GM10266 (cell line): ENCODE measurements at regions not wholly inside any gene's neighbourhood (a gene's known extent, or its start where the extent isn't known, plus 50 kb on each side); places are given as distances from the start of the nearest gene placed in this dataset.

Source experiments
- DNase-seq: peaks from one replicate; pipeline ENCODE4 v3.0.0; 2012; ENCODE audit errors: extremely low spot score
- TF ChIP-seq, protein P1 (sequence below): IDR thresholded peaks from 2 replicates; pipeline ENCODE4 v1.5.1; 2012; ENCODE audit warnings: mild to moderate bottlenecking, low read depth; ENCODE audit not compliant: control insufficient read depth, insufficient read depth; ENCODE audit errors: missing control alignments

- no peak for DNase-seq
- TF ChIP-seq, protein P1, sequence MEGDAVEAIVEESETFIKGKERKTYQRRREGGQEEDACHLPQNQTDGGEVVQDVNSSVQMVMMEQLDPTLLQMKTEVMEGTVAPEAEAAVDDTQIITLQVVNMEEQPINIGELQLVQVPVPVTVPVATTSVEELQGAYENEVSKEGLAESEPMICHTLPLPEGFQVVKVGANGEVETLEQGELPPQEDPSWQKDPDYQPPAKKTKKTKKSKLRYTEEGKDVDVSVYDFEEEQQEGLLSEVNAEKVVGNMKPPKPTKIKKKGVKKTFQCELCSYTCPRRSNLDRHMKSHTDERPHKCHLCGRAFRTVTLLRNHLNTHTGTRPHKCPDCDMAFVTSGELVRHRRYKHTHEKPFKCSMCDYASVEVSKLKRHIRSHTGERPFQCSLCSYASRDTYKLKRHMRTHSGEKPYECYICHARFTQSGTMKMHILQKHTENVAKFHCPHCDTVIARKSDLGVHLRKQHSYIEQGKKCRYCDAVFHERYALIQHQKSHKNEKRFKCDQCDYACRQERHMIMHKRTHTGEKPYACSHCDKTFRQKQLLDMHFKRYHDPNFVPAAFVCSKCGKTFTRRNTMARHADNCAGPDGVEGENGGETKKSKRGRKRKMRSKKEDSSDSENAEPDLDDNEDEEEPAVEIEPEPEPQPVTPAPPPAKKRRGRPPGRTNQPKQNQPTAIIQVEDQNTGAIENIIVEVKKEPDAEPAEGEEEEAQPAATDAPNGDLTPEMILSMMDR: no peak
These were observed 215.6 kb upstream of the CHRM2 start for GRCh38 chr7:136652635-136653370.

DNA sequence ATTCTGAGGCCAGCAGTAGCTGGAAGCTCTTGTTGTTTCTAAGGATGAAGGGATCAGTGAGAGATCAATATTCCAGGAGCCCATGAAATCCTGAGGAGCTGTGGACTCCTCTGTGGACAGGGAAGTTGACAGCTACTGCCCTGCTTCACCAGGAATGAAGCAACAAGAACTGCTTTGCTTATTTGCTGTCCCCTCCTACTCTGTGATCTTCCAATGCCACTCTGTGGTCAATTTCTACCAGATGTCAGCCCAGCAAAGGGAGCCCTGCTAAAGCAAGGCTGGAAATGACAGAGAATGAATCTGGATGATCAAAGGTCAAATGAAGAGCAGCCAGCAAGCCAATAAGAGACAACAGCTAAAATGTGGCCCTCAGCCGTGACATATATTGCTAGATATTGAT is 227.5 kb upstream of the CHRM2 start:
- no peak for DNase-seq
- TF ChIP-seq, protein P1: no peak

GRCh38 chr7:136637813-136638212 is 230.6 kb upstream of the CHRM2 start:
- TF ChIP-seq, protein P1: no peak
- no peak for DNase-seq

DNA sequence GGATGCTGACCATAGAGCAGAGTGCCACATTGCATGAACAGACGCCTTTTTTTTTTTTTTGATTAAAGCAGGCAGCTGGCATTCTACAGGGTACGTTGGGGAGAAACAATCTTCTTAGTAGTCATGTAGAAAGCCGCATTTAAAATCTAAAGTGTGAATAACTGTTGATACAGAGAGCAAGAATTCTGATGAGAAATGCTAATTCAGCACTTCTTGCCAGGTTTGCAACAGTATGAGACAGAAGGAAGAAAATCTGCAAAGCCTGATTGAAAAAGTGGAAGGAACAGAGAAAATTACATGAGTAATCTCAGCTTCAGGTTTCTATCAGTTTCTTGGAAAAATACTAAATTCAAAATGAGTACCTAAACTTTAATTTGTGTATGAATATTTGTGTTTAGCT is 232.7 kb upstream of the CHRM2 start:
- no peak for DNase-seq
- TF ChIP-seq, protein P1: no peak

GRCh38 chr7:136618818-136619217 is 249.6 kb upstream of the CHRM2 start:
- TF ChIP-seq, protein P1: no peak
- no peak for DNase-seq

- TF ChIP-seq, protein P1: no peak
- DNase-seq: no peak
These were observed 251.3 kb upstream of the CHRM2 start for GRCh38 chr7:136617176-136617575.

DNA sequence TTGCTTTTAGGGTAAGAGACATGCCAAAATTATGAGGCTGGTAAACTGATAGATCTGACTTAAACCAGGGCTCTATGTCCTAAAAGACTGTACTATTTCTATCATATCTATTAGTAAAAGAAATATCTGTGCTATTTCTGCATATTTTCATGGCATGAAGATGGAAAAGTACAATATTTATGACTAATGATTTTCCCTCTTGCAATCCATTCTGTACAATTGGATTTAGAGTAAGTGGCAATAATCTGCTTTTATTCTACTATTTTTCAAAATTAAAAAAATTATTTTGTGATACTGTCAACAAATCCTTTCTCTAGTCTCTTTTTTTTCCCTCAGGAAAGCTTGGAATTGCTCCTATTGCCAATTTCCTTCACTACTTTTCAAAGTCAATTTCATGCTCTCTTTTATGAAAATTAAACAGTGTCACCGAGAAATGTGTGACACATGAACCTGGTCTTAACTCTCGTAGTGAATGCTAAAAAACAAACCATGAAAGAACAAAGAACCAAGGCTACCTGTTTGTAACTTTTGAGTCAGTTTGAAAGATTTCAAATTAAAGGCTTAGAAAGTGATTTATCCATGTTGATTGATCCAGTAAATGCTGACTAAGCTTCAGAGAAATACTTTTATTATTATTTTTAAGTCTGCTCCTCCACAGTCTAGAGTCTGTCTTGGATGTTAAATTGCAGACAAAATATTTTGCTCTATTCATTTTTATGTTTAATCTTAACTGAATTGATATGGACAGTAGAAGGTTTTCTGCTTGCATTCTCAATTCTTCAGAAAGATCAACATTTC is 262.7 kb upstream of the CHRM2 start:
- no peak for DNase-seq
- TF ChIP-seq, protein P1: no peak
